ENCODE measurements at regions not wholly inside any gene's neighbourhood (a gene's known extent, or its start where the extent isn't known, plus 50 kb on each side); places are given as distances from the start of the nearest gene placed in this dataset.

DNA sequence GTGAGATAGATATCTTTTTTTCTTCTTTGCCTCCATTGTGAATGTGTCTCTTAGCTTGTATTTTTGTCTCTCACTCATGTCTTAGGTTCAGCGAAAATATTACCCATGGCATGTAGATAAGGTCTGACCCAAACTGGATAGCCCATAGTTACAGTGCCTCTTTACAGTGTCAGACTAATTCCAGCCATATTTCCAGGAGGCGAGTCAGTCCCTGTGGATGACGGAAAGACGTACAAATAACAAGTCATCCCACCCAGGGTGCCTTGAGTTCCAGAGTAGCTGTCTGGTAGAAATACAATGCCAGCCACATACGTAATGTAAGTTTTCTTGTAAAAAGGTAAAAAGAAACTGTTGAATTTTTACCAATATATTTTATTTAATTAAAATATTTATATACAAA is 157.3 kb downstream of the ZNF281 start:
- no peak for DNase-seq (ENCODE audit: low spot score)

GRCh38 chr1:200250469-200250868 is 159.4 kb downstream of the ZNF281 start:
- DNase-seq (ENCODE audit: low spot score) = no peak

DNA sequence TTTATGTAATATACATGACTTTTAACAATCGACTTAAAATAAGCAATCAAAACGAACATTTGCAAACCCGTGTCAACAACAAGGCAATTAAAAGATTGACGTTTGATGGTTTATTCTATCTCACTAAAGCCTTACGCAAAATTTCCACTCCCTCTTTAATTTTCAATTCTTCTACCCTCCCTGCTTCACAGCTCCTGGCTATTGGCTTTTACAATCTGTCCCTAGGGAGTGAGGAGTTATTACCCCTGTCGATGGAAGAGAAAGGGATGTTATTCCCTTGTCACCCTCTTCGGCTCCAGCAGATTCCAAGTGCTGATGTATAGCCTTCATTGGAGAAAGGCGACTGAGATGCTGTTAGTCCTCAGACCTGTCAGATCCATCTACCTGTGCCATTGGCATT is 161.3 kb downstream of the ZNF281 start:
- DNase-seq (ENCODE audit: low spot score) = no peak

DNA sequence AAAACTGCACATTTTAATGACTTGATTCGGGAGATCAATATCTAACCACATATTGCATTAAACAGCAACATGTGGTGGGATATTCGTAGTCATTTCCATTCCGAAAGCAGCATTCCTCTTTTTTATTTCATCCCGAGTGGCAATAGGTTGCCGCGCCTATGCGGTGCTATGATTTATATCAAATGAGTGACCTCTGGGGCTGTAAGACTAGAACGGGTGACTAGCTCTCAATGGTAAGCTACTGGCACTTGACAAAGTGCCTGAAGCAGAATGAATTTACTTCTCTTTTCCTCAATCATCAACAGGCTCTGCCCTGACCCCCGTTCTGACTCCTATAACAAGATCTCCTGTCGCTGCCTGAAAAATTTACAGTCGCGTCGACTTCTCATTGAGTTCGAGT is 162.3 kb downstream of the ZNF281 start:
- DNase-seq (ENCODE audit: low spot score) = no peak

DNA sequence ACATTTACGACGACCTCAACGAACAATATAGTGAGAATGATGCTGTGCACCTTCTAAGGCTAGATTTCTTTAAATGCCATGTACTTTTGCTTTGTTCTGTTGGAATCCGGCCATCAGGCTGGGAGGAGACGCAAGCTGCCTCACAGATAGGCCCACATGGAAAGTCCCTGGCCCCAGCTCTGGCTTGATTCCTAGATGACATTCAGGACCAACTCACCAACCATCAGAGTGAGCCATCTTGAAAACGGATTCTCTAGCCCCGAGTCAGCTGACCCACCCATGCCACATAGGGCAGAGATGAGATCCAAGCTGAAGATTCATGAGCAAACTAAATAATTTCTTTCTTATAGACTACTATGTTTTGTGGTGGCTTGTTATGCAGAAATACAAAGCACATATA is 164.4 kb downstream of the ZNF281 start:
- DNase-seq (ENCODE audit: low spot score) = no peak

DNA sequence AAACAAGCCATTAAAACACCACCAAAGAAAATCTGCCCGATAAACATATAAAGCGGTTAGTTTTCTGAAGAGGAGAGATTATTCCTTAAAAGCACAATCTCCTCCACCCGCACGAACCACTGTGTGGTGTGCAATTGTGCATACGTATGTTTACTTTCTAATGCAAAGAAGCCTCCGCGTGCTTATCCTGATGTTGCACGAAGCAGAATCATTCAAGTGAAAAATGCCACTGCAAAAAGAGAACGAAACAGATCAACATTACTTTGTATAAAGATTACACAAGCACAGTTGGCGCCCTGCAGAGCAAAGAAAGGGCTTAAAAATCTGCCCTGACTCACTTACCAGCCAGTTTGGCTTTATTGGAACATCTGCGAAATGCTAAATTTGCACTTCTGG is 166.8 kb downstream of the ZNF281 start:
- DNase-seq (ENCODE audit: low spot score) = no peak

- DNase-seq (ENCODE audit: low spot score) = no peak
Measured at GRCh38 chr1:200242110-200243041, 167.5 kb downstream of the ZNF281 start.

DNA sequence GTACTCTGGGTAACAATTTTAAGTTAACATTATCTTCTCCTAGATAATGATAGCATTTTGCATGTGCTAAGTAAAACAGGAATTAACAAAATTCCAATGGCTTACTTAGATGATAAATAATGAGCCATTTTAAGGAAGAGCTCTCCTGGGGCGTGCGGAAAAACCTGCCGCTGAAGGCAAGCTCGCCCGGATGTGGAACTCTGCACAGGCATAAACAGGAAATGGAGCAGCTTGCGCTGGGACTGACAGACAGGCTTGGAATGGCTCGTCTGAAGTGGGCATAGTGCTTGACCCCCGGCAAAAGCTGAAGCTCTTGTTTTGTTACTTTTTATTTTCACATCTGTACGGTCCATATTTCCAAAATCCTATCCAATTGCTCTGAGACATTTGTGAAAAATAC is 169.2 kb downstream of the ZNF281 start:
- no peak for DNase-seq (ENCODE audit: low spot score)

GRCh38 chr1:200238311-200238710 is 171.5 kb downstream of the ZNF281 start:
- no peak for DNase-seq (ENCODE audit: low spot score)

DNA sequence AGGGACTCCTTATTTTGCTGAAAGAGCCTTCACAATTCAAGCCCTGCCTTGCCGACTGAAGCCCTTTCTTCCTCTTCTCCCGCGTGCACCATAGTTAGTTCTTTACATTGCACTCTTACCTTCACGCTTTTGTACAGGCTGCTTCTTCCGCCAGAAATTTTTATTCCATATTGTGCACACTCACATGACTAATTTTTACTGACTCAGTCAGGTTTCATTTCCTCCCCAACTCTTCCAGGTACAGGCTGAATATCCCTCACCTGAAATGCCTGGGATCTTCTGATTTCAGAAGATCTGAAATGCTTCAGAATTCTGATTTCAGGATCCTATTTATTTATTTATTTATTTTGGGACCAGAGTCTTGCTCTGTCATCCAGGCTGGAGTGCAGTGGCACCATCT is 172.8 kb downstream of the ZNF281 start:
- DNase-seq (ENCODE audit: low spot score) = no peak

DNA sequence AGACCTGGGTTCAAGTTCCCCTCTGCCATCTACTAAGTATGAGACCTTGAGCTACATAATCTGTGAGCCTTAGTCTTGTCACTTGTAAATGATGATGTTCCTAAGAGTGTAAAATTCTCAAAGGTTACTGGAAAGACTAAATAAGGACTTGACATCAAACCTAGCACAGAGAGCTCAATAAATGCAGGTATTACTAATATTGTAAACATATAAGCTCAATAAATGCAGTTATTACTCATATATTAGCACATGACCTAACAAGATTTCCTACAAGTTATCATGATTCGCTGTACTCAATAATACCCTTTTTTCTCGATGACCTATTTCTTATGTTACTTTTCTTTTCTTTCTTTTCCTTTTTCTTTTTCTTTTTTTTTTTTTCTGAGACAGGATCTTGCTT is 174.9 kb downstream of the ZNF281 start:
- DNase-seq (ENCODE audit: low spot score) = no peak

DNA sequence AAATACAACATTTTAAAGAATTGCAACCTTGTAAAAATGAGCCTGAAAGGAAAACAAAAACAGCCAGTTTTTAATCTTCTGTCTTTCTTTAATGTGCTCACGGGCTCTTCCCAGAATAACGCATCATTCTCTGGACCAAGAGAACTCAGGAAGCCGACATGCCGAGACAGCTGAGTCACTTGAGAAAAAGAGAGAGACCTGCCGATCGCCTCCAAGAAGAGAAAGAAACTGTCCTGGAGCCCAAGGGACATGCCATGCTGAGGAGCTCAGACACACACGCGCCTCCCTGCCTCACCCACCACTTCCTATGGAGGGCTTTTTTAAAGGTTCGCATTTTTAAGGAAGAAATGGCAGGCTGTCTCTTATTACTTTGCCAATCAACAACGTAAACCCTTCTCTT is 176.4 kb downstream of the ZNF281 start:
- no peak for DNase-seq (ENCODE audit: low spot score)

- no peak for DNase-seq (ENCODE audit: low spot score)
Measured at GRCh38 chr1:200231787-200232231, 178.0 kb downstream of the ZNF281 start.

- no peak for DNase-seq (ENCODE audit: low spot score)
Measured at GRCh38 chr1:200230671-200231070, 179.2 kb downstream of the ZNF281 start.

DNA sequence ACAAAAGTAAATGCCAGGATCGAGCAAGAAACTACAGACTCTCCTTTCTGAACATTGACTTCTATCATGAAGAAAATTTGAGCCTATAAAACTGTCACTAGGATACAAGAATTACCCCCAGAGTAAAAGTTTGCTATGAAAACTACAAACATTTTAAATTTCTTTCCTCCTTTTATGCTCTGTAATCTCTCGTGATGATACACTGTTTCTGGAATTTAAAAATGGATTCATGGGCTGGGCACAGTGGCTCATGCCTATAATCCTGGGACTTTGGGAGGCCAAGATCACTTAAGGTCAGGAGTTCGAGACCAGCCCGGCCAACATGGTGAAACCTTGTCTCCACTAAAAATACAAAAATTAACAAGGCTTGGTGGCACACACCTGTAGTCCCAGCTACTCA is 181.3 kb downstream of the ZNF281 start:
- DNase-seq (ENCODE audit: low spot score) = no peak

GRCh38 chr1:200228081-200228480 is 181.8 kb downstream of the ZNF281 start:
- no peak for DNase-seq (ENCODE audit: low spot score)
